Neuronal stem cell (in vitro differentiated cells): ENCODE measurements at regions not wholly inside any gene's neighbourhood (a gene's known extent, or its start where the extent isn't known, plus 50 kb on each side); places are given as distances from the start of the nearest gene placed in this dataset.

Experiments
- DNase-seq: peaks from one replicate; pipeline ENCODE4 v3.0.0-alpha.2; 2013; ENCODE audit warnings: low spot score
- H2AFZ ChIP-seq: one replicate; pipeline ENCODE4 v1.6.1; 2013; ENCODE audit warnings: mild to moderate bottlenecking, low read length, inconsistent platforms
- H2AK5ac ChIP-seq: 2 replicates; pipeline ENCODE4 v1.6.1; 2013; ENCODE audit warnings: low read depth, mild to moderate bottlenecking, inconsistent platforms, low read length, moderate library complexity, mixed read lengths
- H2BK120ac ChIP-seq: 2 replicates; pipeline ENCODE4 v1.6.1; 2013; ENCODE audit warnings: low read depth, mild to moderate bottlenecking, inconsistent platforms, low read length, moderate library complexity, mixed read lengths
- H2BK12ac ChIP-seq: one replicate; pipeline ENCODE4 v1.6.1; 2013; ENCODE audit warnings: low read length, inconsistent platforms
- H2BK15ac ChIP-seq: 2 replicates; pipeline ENCODE4 v1.6.1; 2013; ENCODE audit warnings: mild to moderate bottlenecking, low read length, inconsistent platforms, mixed read lengths
- H2BK5ac ChIP-seq: one replicate; pipeline ENCODE4 v1.6.1; 2013; ENCODE audit warnings: inconsistent platforms, mild to moderate bottlenecking, low read length, moderate library complexity
- H3K14ac ChIP-seq: one replicate; pipeline ENCODE4 v1.6.1; 2013; ENCODE audit warnings: low read length, inconsistent platforms
- H3K18ac ChIP-seq: 2 replicates; pipeline ENCODE4 v1.6.1; 2013; ENCODE audit warnings: low read length, inconsistent platforms
- H3K23ac ChIP-seq: 2 replicates; pipeline ENCODE4 v1.6.1; 2013; ENCODE audit warnings: low read depth, mild to moderate bottlenecking, mixed read lengths, low read length, inconsistent platforms; ENCODE audit not compliant: poor library complexity
- H3K27ac ChIP-seq: replicated peaks from 3 replicates; pipeline ENCODE4 v1.5.1; 2013; ENCODE audit warnings: low read length, inconsistent platforms
- H3K27me3 ChIP-seq, 3 experiments: 2 replicates each; pipeline ENCODE4 v1.6.1; 2013; ENCODE audit warnings: low read length in 3 of 3, mild to moderate bottlenecking in 2 of 3, inconsistent platforms in 1 of 3, low read depth in 1 of 3, mixed read lengths in 1 of 3, moderate library complexity in 1 of 3; ENCODE audit not compliant: control insufficient read depth in 3 of 3, insufficient read depth in 3 of 3
- H3K36me3 ChIP-seq, 2 donors: replicated peaks in 1 of 2; 2 replicates each; pipeline ENCODE4 v1.6.1; 2013; ENCODE audit warnings: low read length in 2 of 2; ENCODE audit not compliant: control insufficient read depth in 2 of 2, insufficient read depth in 2 of 2
- H3K4ac ChIP-seq: 2 replicates; pipeline ENCODE4 v1.6.1; 2013; ENCODE audit warnings: inconsistent platforms, mild to moderate bottlenecking, low read length, moderate library complexity
- H3K4me1 ChIP-seq, 2 donors: 1 replicate in 1 of 2; 2 replicates in 1 of 2; pipeline ENCODE4 v1.6.1; 2013; ENCODE audit warnings: low read length in 2 of 2, low read depth in 1 of 2; ENCODE audit not compliant: control insufficient read depth in 2 of 2, insufficient read depth in 1 of 2
- H3K4me2 ChIP-seq: one replicate; pipeline ENCODE4 v1.6.1; 2013; ENCODE audit warnings: mild to moderate bottlenecking, low read length, inconsistent platforms; ENCODE audit not compliant: insufficient read depth, poor library complexity, severe bottlenecking
- H3K4me3 ChIP-seq, 2 donors: 2 replicates each; pipeline ENCODE4 v1.5.1; 2013; ENCODE audit warnings: low read length in 2 of 2, mild to moderate bottlenecking in 2 of 2, inconsistent platforms in 1 of 2, moderate library complexity in 1 of 2
- H3K79me1 ChIP-seq: one replicate; pipeline ENCODE4 v1.6.1; 2013; ENCODE audit warnings: low read depth, mild to moderate bottlenecking, inconsistent platforms, low read length, moderate library complexity
- H3K9ac ChIP-seq: one replicate; pipeline ENCODE4 v1.6.1; 2013; ENCODE audit warnings: mild to moderate bottlenecking, low read depth, low read length, inconsistent platforms; ENCODE audit not compliant: poor library complexity
- H3K9me3 ChIP-seq, 2 donors: replicated peaks in 1 of 2; 2 replicates each; pipeline versions ENCODE3 to v1.6.1; 2013; ENCODE audit warnings: low read length in 2 of 2, mild to moderate bottlenecking in 2 of 2, inconsistent platforms in 1 of 2, low read depth in 1 of 2, mixed read lengths in 1 of 2, moderate library complexity in 1 of 2; ENCODE audit not compliant: control insufficient read depth in 2 of 2, insufficient read depth in 1 of 2
- H4K8ac ChIP-seq: one replicate; pipeline ENCODE4 v1.6.1; 2013; ENCODE audit warnings: low read depth, mild to moderate bottlenecking, inconsistent platforms, low read length, moderate library complexity
- H4K91ac ChIP-seq: one replicate; pipeline ENCODE4 v1.6.1; 2013; ENCODE audit warnings: low read length, low read depth, mild to moderate bottlenecking, inconsistent platforms; ENCODE audit not compliant: poor library complexity
- WGBS, 2 donors: extraction: QIAGEN DNeasy Blood & Tissue Kit; methylation state at CpG; one replicate each; pipeline ENCODE4 v1.1.7; 2013; ENCODE audit warnings: missing lambda C conversion rate in 2 of 2, mixed read lengths in 1 of 2; ENCODE audit not compliant: insufficient read length in 2 of 2, insufficient replicate concordance in 1 of 2; ENCODE audit errors: extremely low coverage in 2 of 2; 5-methylcytosine and 5-hydroxymethylcytosine counted together

GRCh38 chr14:101022121-101022520 lies 118.6 kb upstream of the RTL1 start:
- Histone ChIP-seq H3K27ac (no peak overlapping the region), H2AK5ac (no peak overlapping the region), H2BK5ac (no peak overlapping the region), H3K79me1 (no peaks in the 10 kb centered on the region), H3K9ac (no peak overlapping the region), H2BK15ac (no peak overlapping the region), H3K4ac (no peak overlapping the region), H3K23ac (no peak overlapping the region), H2AFZ (no peak overlapping the region), H3K4me1 (peaks cover 0 to 3% of the 10 kb centered on the region in 2 donors), H2BK12ac (no peak overlapping the region), H3K9me3 (peaks cover 0 to 17% of the 10 kb centered on the region in 2 donors), H4K91ac (no peak overlapping the region), H2BK120ac (no peak overlapping the region), H4K8ac (no peak overlapping the region), H3K4me3 (no peak overlapping the region), H3K18ac (no peak overlapping the region), H3K4me2 (no peak overlapping the region), H3K14ac (no peak overlapping the region), H3K27me3 (no peaks in the 10 kb centered on the region), H3K36me3 (peaks cover 0 to 8% of the 10 kb centered on the region in 2 donors)
- WGBS, 2 donors = no CpG with 5 or more reads among the region's 8 CpGs
- no peak for DNase-seq

GRCh38 chr14:101022916-101023435 lies 119.5 kb upstream of the RTL1 start:
- H3K4me3 ChIP-seq = no peak overlapping the region
- no peak for DNase-seq
- no CpG with 5 or more reads among the region's 15 CpGs for WGBS, 2 donors

GRCh38 chr14:101024686-101025085 lies 121.2 kb upstream of the RTL1 start:
- Histone ChIP-seq H3K4me3 (no peak overlapping the region), H2BK12ac (no peak overlapping the region), H3K36me3 (peaks cover 0 to 8% of the 10 kb centered on the region in 2 donors), H3K23ac (no peak overlapping the region), H2AK5ac (no peak overlapping the region), H3K4me1 (no peaks in the 10 kb centered on the region), H3K27me3 (no peaks in the 10 kb centered on the region), H3K18ac (no peak overlapping the region), H4K8ac (no peak overlapping the region), H2BK5ac (no peak overlapping the region), H3K4me2 (no peak overlapping the region), H3K4ac (no peak overlapping the region), H2AFZ (no peak overlapping the region), H3K9ac (no peak overlapping the region), H3K9me3 (peaks cover 0 to 15% of the 10 kb centered on the region in 2 donors), H3K27ac (no peak overlapping the region), H3K14ac (no peak overlapping the region), H2BK15ac (no peak overlapping the region), H2BK120ac (no peak overlapping the region), H3K79me1 (no peaks in the 10 kb centered on the region), H4K91ac (no peak overlapping the region)
- WGBS, 2 donors = no CpG with 5 or more reads among the region's 11 CpGs
- no peak for DNase-seq

More at GRCh38 chr14:101022916-101023435, 119.5 kb upstream of the RTL1 start:
- Histone ChIP-seq H3K27ac (no peak overlapping the region), H3K36me3 (peaks cover 0 to 8% of the 10 kb centered on the region in 2 donors), H3K79me1 (no peaks in the 10 kb centered on the region), H3K4ac (no peak overlapping the region), H3K14ac (no peak overlapping the region), H3K23ac (no peak overlapping the region), H3K4me2 (no peak overlapping the region), H3K18ac (no peak overlapping the region), H2BK15ac (no peak overlapping the region), H2AFZ (no peak overlapping the region), H2AK5ac (no peak overlapping the region), H3K9ac (no peak overlapping the region), H2BK5ac (no peak overlapping the region), H4K8ac (no peak overlapping the region), H3K4me1 (no peaks in the 10 kb centered on the region), H2BK12ac (no peak overlapping the region), H4K91ac (no peak overlapping the region), H2BK120ac (no peak overlapping the region), H3K9me3 (peaks cover 0 to 17% of the 10 kb centered on the region in 2 donors), H3K27me3 (no peaks in the 10 kb centered on the region)

GRCh38 chr14:101025131-101025530 lies 121.6 kb upstream of the RTL1 start:
- Histone ChIP-seq H3K18ac (peak overlapping the region; percentile 32), H2BK12ac (no peak overlapping the region), H3K4me1 (no peaks in the 10 kb centered on the region)

More at GRCh38 chr14:101025131-101025530, 121.6 kb upstream of the RTL1 start:
- H4K91ac ChIP-seq = no peak overlapping the region
- H3K27me3 ChIP-seq = no peaks in the 10 kb centered on the region
- no peak overlapping the region for H3K27ac ChIP-seq
- no peak overlapping the region for H3K9ac ChIP-seq
- no peak overlapping the region for H3K4me3 ChIP-seq
- H3K4ac ChIP-seq = no peak overlapping the region
- no peak overlapping the region for H2AFZ ChIP-seq
- H2BK5ac ChIP-seq = no peak overlapping the region
- no peak overlapping the region for H2AK5ac ChIP-seq
- no peak for DNase-seq
- H2BK15ac ChIP-seq = no peak overlapping the region
- H4K8ac ChIP-seq = no peak overlapping the region
- peaks cover 0 to 15% of the 10 kb centered on the region in 2 donors for H3K9me3 ChIP-seq
- WGBS, 2 donors = no CpG with 5 or more reads among the region's 8 CpGs
- no peak overlapping the region for H3K4me2 ChIP-seq
- peaks cover 0 to 8% of the 10 kb centered on the region in 2 donors for H3K36me3 ChIP-seq
- no peaks in the 10 kb centered on the region for H3K79me1 ChIP-seq
- no peak overlapping the region for H2BK120ac ChIP-seq
- H3K14ac ChIP-seq = no peak overlapping the region
- no peak overlapping the region for H3K23ac ChIP-seq
